Renal cortex interstitium (tissue), 11 donors: ENCODE measurements at regions not wholly inside any gene's neighbourhood (a gene's known extent, or its start where the extent isn't known, plus 50 kb on each side); places are given as distances from the start of the nearest gene placed in this dataset.
A peak's percentile ranks its signal among the peaks of the same experiment; 100 is the strongest.

Experiments used
- DNase-seq, 11 donors: peaks; one replicate each; pipeline ENCODE4 v3.0.0-alpha.2; 2013; ENCODE audit warnings: low read depth in 9 of 11, low spot score in 4 of 11; ENCODE audit errors: extremely low read depth in 1 of 11

- no peak for DNase-seq
Observed at GRCh38 chr16:80489173-80489572, 51.6 kb upstream of the DYNLRB2 start.

GRCh38 chr16:80488167-80488566, 52.6 kb upstream of the DYNLRB2 start:
- no peak for DNase-seq

GRCh38 chr16:80480664-80481063, 60.1 kb upstream of the DYNLRB2 start:
- no peak for DNase-seq

GRCh38 chr16:80477838-80478237, 63.0 kb upstream of the DYNLRB2 start:
- no peak for DNase-seq

GRCh38 chr16:80468029-80468428, 72.8 kb upstream of the DYNLRB2 start:
- no peak for DNase-seq

GRCh38 chr16:80466024-80466987, 74.5 kb upstream of the DYNLRB2 start:
- DNase-seq = peak; percentile 41 to 80 (median 69)

GRCh38 chr16:80463751-80464495, 76.9 kb upstream of the DYNLRB2 start:
- DNase-seq = peak in 6 of 11 donors; percentile 9 to 43 (median 18)

- peak in 8 of 11 donors; percentile 18 to 66 (median 34) for DNase-seq
Observed at GRCh38 chr16:80463326-80463725, 77.5 kb upstream of the DYNLRB2 start.

- no peak for DNase-seq
Observed at GRCh38 chr16:80462917-80463316, 77.9 kb upstream of the DYNLRB2 start.

GRCh38 chr16:80460988-80461387, 79.8 kb upstream of the DYNLRB2 start:
- DNase-seq = no peak

GRCh38 chr16:80459966-80460365, 80.8 kb upstream of the DYNLRB2 start:
- DNase-seq = no peak

GRCh38 chr16:80459331-80459777, 81.4 kb upstream of the DYNLRB2 start:
- no peak for DNase-seq

GRCh38 chr16:80457871-80458270, 82.9 kb upstream of the DYNLRB2 start:
- DNase-seq = no peak

GRCh38 chr16:80454802-80455201, 86.0 kb upstream of the DYNLRB2 start:
- DNase-seq = no peak

GRCh38 chr16:80449392-80449791, 91.4 kb upstream of the DYNLRB2 start:
- no peak for DNase-seq

- no peak for DNase-seq
Observed at GRCh38 chr16:80447241-80447640, 93.6 kb upstream of the DYNLRB2 start.

GRCh38 chr16:80442779-80443178, 98.0 kb upstream of the DYNLRB2 start:
- no peak for DNase-seq

- DNase-seq = no peak
Observed at GRCh38 chr16:80441935-80442334, 98.9 kb upstream of the DYNLRB2 start.

GRCh38 chr16:80440667-80441066, 100.1 kb upstream of the DYNLRB2 start:
- no peak for DNase-seq

- no peak for DNase-seq
Observed at GRCh38 chr16:80437707-80438106, 103.1 kb upstream of the DYNLRB2 start.
